Right lobe of liver (tissue), 6 donors: ENCODE measurements at regions not wholly inside any gene's neighbourhood (a gene's known extent, or its start where the extent isn't known, plus 50 kb on each side); places are given as distances from the start of the nearest gene placed in this dataset.
"Not testable (repeated sequence)": the region's sequence is repeated elsewhere in the genome, so short reads cannot be mapped to it uniquely, and the experiment has no call there.

Source experiments
- ATAC-seq, 4 donors: fragments of 200-7000 bp; cut with Tn5 transposase; one replicate each; pipeline ENCODE4 v1.9.1; 2020; ENCODE audit warnings: mild to moderate bottlenecking in 4 of 4, moderate library complexity in 4 of 4
- DNase-seq, 3 donors: peaks; one replicate each; pipeline ENCODE4 v3.0.0-alpha.2; 2020
- H3K27ac ChIP-seq, 3 donors: fragments of 200-600 bp; one replicate each; pipeline ENCODE4 v1.8.0; 2022
- H3K27me3 ChIP-seq, 2 donors: fragments of 200-600 bp; one replicate each; pipeline ENCODE4 v1.8.0; 2022
- H3K36me3 ChIP-seq, 4 donors: fragments of 200-600 bp; sonication (generic) in 1 of 4; one replicate each; pipeline versions ENCODE4 v1.5.1 to v1.8.0; 2017 to 2022; ENCODE audit warnings: control low read depth in 1 of 4
- H3K4me1 ChIP-seq, 4 donors: fragments of 200-600 bp; sonication (generic) in 1 of 4; one replicate each; pipeline versions ENCODE4 v1.5.1 to v1.8.0; 2017 to 2022; ENCODE audit warnings: control low read depth in 1 of 4
- H3K4me3 ChIP-seq, 3 donors: fragments of 200-600 bp; one replicate each; pipeline ENCODE4 v1.8.0; 2022
- H3K9me3 ChIP-seq, 4 donors: fragments of 200-600 bp; sonication (generic) in 1 of 4; one replicate each; pipeline versions ENCODE4 v1.5.1 to v1.8.0; 2017 to 2022; ENCODE audit warnings: control low read depth in 1 of 4
- POLR2A ChIP-seq: fragments of 450-650 bp; IDR thresholded peaks from one replicate; pipeline ENCODE4 v1.6.1; 2017; ENCODE audit warnings: antibody characterized with exemption, mild to moderate bottlenecking
- WGBS: methylation state at CpG from one replicate; pipeline ENCODE4 v1.1.6; 2018; ENCODE audit warnings: low coverage, low lambda C conversion rate; ENCODE audit not compliant: insufficient coverage; ENCODE audit errors: missing lambda C conversion rate; 5-methylcytosine and 5-hydroxymethylcytosine counted together
- intact Hi-C, 2 donors: fragments of 100-400 bp; cut with DNase I; formaldehyde crosslinking; loops; one replicate each; pipeline versions ENCODE4 v1.11.2 to v1.14.1; 2022
- TF ChIP-seq, protein P1 (sequence below), 4 donors: fragments of 200-600 bp in 3 of 4; fragments of 450-650 bp in 1 of 4; IDR thresholded peaks; one replicate each; pipeline versions ENCODE4 v1.5.1 to v1.8.0; 2016 to 2022; ENCODE audit warnings: antibody characterized with exemption in 4 of 4, mild to moderate bottlenecking in 2 of 4
- donor health status: DM: no; HTN: yes; CAD: no.
- donor health status: DM: no; HTN: no; CAD: no.
- donor health status: DM: no; HTN: no; CAD: no.
- donor health status: DM: no; HTN: yes; CAD: no.
- donor health status: DM: no; HTN: yes; CAD: no.

DNA sequence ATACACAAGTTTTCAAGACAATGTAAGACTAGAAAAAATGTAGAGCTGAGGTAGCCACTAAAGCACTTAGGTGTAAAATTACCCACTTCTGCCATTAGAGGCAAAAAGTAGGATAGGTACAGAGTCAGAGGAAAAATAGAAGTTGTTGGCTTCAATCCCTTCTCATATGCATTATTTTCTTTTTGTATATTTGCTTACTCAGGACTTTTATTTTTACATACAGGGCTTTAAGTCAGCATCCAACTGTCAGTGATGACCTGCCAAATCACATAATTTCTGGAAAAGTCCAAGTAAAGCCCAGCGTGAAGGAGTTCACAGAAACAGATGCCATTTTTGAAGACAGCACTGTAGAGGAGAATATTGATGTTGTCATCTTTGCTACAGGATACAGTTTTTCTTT lies 211.0 kb upstream of the POGK start:
- no peaks in the 10 kb centered on the region for H3K27me3 ChIP-seq
- TF ChIP-seq, protein P1, sequence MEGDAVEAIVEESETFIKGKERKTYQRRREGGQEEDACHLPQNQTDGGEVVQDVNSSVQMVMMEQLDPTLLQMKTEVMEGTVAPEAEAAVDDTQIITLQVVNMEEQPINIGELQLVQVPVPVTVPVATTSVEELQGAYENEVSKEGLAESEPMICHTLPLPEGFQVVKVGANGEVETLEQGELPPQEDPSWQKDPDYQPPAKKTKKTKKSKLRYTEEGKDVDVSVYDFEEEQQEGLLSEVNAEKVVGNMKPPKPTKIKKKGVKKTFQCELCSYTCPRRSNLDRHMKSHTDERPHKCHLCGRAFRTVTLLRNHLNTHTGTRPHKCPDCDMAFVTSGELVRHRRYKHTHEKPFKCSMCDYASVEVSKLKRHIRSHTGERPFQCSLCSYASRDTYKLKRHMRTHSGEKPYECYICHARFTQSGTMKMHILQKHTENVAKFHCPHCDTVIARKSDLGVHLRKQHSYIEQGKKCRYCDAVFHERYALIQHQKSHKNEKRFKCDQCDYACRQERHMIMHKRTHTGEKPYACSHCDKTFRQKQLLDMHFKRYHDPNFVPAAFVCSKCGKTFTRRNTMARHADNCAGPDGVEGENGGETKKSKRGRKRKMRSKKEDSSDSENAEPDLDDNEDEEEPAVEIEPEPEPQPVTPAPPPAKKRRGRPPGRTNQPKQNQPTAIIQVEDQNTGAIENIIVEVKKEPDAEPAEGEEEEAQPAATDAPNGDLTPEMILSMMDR (IDR thresholded peaks at IDR 0.05), result no peak
- no peak for TF ChIP-seq POLR2A
- no peaks in the 10 kb centered on the region for H3K4me1 ChIP-seq
- H3K4me3 ChIP-seq, result no peak overlapping the region
- no peak for DNase-seq
- ATAC-seq, result no peak
- no peaks in the 10 kb centered on the region for H3K9me3 ChIP-seq
- WGBS, result 67% methylated on average over 1 of the region's 1 CpG
- intact Hi-C loops, result no loop called here
- H3K27ac ChIP-seq, result no peak overlapping the region
- no peaks in the 10 kb centered on the region for H3K36me3 ChIP-seq

DNA sequence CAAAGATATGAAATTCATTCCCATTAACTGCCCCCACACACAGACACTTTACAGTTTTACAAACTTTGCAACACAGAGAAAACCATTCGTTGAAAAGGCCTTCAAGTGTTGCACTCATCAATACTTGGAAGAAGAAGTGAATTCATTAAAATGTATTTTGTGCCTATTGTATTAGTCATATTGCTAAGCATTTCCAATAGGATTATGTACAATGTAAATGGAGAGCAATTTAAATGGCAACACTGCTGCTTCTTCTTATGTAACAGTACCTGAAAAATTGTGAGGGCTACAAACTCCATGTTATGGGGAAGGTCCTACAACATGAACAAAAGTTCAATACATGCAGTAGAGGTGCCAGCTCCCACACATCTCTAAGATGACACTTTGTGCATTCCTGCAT lies 209.3 kb upstream of the POGK start:
- H3K9me3 ChIP-seq, result no peaks in the 10 kb centered on the region
- no peaks in the 10 kb centered on the region for H3K27me3 ChIP-seq
- DNase-seq (no peak), ATAC-seq (no peak)
- TF ChIP-seq POLR2A, result no peak
- TF ChIP-seq, protein P1 (IDR thresholded peaks at IDR 0.05), result no peak
- H3K36me3 ChIP-seq, result no peaks in the 10 kb centered on the region
- no peak overlapping the region for H3K27ac ChIP-seq
- intact Hi-C loops, result no loop called here
- no peaks in the 10 kb centered on the region for H3K4me1 ChIP-seq
- WGBS, result 20% methylated on average over 1 of the region's 1 CpG
- H3K4me3 ChIP-seq, result no peak overlapping the region

DNA sequence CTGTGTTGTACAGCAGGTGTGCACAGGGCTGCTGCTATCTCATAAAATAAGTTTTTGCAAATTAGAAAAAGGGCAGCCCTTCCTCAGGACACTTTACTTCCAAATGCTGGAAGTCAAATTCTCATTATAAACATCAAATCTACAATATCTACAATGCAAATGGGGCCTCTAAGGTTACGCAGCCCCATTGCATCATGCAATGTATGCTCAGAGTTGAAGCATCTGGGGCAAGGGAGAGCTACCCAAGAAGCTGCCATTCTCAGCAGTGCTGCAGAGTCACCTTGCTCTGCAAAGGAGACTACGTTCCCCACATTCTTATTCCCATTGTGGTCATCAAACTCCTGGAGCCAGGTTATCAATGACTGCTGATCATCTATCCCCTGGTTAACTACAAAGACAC lies 208.9 kb upstream of the POGK start:
- 83% methylated on average over 2 of the region's 2 CpGs for WGBS
- no peak for TF ChIP-seq POLR2A
- TF ChIP-seq, protein P1 (IDR thresholded peaks at IDR 0.05), result no peak
- H3K4me1 ChIP-seq, result no peaks in the 10 kb centered on the region
- no peaks in the 10 kb centered on the region for H3K9me3 ChIP-seq
- DNase-seq, result no peak
- H3K36me3 ChIP-seq, result no peaks in the 10 kb centered on the region
- H3K27me3 ChIP-seq, result no peaks in the 10 kb centered on the region
- intact Hi-C loops, result no loop called here
- no peak overlapping the region for H3K4me3 ChIP-seq
- ATAC-seq, result no peak
- H3K27ac ChIP-seq, result no peak overlapping the region

DNA sequence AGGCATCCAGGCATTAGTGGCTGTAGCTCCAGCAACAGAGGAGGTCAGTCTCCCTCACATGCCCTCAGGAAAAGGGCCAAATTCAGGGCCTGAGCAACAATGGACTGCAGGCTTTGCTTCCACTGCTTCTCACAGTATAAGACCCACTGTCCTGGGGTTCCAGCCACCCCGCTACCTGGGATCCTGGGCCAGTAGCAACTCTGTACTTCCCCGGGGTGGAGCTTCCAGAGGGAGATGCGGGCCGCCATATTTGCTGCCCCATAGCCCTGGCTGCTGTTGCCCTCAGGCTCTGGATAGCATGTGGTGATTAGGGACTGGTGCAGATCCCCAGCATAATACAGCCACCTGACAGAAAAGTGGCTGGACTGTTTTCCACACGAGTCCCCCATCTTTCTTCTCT lies 201.1 kb upstream of the POGK start:
- no peak for DNase-seq
- Histone ChIP-seq H3K27ac (no peak overlapping the region), H3K9me3 (no peaks in the 10 kb centered on the region), H3K27me3 (no peaks in the 10 kb centered on the region), H3K4me3 (no peak overlapping the region), H3K36me3 (no peaks in the 10 kb centered on the region), H3K4me1 (no peaks in the 10 kb centered on the region)
- TF ChIP-seq, protein P1 (IDR thresholded peaks at IDR 0.05), result no peak
- no peak for TF ChIP-seq POLR2A
- intact Hi-C loops, result no loop called here
- ATAC-seq, result no peak
- WGBS, result 30% methylated on average over 1 of the region's 5 CpGs

DNA sequence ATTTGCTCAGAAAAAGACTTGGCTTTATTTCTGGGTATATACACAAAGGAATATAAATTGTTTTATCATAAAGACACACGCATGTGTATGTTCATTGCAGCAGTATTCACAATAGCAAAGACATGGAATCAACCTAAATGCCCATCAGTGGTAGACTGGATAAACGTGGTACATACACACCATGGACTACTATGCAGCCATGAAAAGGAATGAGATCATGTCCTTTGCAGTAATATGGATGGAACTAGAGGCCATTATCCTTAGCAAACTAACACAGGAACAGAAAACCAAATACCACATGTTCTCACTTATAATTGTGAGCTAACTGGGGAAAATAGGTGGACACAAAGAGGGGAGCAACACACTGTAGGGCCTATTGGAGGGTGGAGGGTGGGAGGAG lies 182.0 kb upstream of the POGK start:
- 40% methylated on average over 2 of the region's 2 CpGs for WGBS
- intact Hi-C loops, DNase-seq: not testable (repeated sequence)

DNA sequence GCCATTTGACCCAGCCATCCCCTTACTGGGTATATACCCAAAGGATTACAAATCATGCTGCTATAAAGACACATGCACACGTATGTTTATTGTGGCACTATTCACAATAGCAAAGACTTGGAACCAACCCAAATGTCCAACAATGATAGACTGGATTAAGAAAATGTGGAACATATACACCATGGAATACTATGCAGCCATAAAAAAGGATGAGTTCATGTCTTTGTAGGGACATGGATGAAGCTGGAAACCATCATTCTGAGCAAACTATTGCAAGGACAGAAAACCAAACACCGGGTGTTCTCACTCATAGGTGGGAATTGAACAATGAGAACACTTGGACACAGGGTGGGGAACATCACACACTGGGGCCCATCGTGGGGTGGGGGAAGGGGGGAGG lies 172.5 kb upstream of the POGK start:
- intact Hi-C loops, H3K4me1 ChIP-seq: not testable (repeated sequence)

More for the DNA sequence above, 182.0 kb upstream of the POGK start:
- H3K4me1 ChIP-seq, H3K9me3 ChIP-seq, ATAC-seq, H3K36me3 ChIP-seq, H3K27me3 ChIP-seq, H3K4me3 ChIP-seq, H3K27ac ChIP-seq: not testable (repeated sequence)

DNA sequence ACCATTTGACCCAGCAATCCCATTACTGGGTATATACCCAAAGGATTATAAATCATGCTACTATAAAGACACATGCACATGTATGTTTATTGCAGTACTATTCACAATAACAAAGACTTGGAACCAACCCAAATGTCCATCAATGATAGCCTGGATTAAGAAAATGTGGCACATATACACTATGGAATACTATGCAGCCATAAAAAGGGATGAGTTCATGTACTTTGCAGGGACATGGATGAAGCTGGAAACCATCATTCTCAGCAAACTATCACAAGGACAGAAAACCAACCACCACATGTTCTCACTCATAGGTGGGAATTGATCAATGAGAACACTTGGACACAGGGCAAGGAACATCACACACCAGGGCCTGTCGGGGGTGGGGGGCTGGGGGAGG lies 171.7 kb upstream of the POGK start:
- H3K27ac ChIP-seq, intact Hi-C loops, H3K36me3 ChIP-seq, H3K9me3 ChIP-seq, H3K4me1 ChIP-seq, DNase-seq, H3K4me3 ChIP-seq, H3K27me3 ChIP-seq, ATAC-seq: not testable (repeated sequence)
- 54% methylated on average over 1 of the region's 1 CpG for WGBS

More for the DNA sequence above, 172.5 kb upstream of the POGK start:
- not testable (repeated sequence) for H3K9me3 ChIP-seq, H3K36me3 ChIP-seq, DNase-seq, H3K27me3 ChIP-seq, H3K4me3 ChIP-seq, ATAC-seq, H3K27ac ChIP-seq
- 72% methylated on average over 3 of the region's 3 CpGs for WGBS
